GM13977 (cell line): ENCODE measurements at regions not wholly inside any gene's neighbourhood (a gene's known extent, or its start where the extent isn't known, plus 50 kb on each side); places are given as distances from the start of the nearest gene placed in this dataset.

ENCODE experiments used
- DNase-seq: peaks from one replicate; pipeline ENCODE4 v3.0.0; 2012; ENCODE audit warnings: low spot score
- in situ Hi-C: fragments of 300-500 bp; cut with MboI; formaldehyde crosslinking; loops from one replicate; pipeline ENCODE4 v1.12.0; 2022; ENCODE audit warnings: low sequenced_read_pairs, low pct_unique_long_range_greater_than_20kb, mixed read lengths, inconsistent platforms; ENCODE audit not compliant: unreplicated experiment
- TF ChIP-seq, protein P1 (sequence below): IDR thresholded peaks from 2 replicates; pipeline ENCODE4 v1.5.1; 2012; ENCODE audit warnings: mild to moderate bottlenecking, control low read depth; ENCODE audit not compliant: insufficient read depth; ENCODE audit errors: extremely low read depth, missing control alignments

DNA sequence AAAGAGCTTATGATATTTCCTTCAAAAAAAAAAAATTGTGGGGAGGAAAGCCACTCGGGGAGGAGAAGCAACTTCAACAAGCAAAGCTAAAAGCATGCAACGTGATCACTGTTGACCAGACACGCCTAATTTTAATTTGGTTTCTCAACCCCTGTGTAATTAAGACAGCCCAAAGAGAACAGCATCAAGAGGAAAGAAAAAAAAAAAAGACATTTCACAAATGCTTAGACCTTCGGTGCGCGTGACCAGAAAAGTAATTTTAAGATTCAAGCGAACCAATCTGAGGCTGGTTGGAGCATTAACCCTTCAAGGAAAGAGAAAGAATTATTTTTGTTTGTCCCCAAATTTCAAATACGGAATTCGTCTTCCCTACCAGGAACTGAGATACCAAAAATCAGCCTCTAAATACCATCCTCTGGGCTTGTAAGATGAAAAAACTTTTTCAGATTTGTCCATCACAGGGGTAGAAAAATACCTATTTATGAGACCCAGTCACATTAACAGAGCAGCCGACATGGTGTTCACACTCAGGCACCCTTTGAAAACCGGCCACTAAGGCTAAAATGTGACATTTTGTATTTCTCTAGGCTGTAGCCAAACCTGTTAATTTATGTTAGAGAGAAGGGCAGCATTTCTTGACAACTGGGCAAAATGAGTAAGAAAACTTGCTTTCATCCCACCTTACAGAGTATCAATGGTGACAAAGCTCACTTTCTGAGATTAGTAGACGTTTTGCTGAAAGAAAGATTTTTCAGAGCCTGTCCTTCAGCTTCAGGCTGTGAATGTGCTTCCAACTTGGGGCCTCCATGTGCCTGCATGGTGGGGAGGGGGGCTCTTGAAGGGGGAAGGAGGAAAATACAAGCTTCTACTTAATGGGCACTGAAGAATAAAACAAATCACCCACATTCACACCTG lies 179.9 kb upstream of the KLF14 start:
- no peak for DNase-seq
- TF ChIP-seq, protein P1, sequence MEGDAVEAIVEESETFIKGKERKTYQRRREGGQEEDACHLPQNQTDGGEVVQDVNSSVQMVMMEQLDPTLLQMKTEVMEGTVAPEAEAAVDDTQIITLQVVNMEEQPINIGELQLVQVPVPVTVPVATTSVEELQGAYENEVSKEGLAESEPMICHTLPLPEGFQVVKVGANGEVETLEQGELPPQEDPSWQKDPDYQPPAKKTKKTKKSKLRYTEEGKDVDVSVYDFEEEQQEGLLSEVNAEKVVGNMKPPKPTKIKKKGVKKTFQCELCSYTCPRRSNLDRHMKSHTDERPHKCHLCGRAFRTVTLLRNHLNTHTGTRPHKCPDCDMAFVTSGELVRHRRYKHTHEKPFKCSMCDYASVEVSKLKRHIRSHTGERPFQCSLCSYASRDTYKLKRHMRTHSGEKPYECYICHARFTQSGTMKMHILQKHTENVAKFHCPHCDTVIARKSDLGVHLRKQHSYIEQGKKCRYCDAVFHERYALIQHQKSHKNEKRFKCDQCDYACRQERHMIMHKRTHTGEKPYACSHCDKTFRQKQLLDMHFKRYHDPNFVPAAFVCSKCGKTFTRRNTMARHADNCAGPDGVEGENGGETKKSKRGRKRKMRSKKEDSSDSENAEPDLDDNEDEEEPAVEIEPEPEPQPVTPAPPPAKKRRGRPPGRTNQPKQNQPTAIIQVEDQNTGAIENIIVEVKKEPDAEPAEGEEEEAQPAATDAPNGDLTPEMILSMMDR: no peak
- in situ Hi-C loops: no loop called here

DNA sequence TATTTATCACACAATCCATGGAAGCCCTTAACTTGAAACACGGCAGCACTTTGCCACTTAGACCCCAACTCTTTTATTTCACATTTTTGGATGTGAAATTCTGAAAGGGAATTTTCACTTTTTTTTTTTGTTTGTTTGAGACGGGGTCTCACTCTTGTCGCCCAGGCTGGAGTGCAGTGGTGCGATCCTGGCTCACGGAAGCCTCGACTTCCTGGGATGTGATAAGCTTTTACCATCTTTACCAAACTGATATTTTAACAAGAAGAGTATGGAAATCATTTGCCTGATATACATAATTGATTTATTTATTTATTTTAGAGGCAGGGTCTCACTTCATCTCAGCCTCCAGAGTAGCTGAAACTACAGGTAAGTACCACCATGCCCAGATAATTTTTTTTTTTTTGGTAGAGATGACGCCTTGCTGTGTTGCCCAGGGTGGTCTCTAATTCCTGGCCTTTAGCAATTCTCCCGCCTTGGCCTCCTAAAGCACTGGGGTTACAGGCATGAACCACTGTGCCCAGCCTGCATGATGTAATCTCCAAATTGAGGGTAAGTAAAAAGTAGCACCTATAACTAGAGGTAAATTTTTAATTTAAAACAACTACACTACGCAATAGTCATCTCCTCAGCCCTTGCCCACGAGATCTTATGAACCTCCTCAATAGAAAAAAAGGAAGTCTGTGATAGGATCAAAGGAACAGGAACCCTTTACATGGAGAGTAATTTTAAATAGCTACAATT lies 180.7 kb upstream of the KLF14 start:
- no peak for DNase-seq
- TF ChIP-seq, protein P1: no peak
- in situ Hi-C loops: no loop called here

DNA sequence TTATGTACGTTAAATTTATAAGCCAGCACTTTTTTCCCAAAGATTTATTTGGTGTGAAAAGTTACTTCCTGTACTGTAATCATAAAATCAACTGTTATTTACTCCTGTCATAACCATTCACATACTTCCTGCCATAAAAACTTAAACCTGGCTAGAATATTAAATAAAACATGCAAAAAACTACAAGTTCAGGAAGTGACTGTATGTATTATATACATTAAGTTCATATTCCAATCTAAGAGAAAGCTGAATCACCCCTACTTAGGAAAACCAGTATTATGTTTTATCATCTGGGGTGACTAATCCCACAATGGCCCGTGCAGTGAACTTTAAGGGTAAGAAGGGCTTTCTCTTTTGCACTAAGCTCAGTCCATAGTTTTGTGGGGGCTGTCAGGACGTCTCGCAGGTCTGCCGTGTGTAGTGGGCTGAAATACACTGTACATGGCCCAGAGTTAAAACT lies 183.7 kb upstream of the KLF14 start:
- TF ChIP-seq, protein P1: no peak
- DNase-seq: no peak

DNA sequence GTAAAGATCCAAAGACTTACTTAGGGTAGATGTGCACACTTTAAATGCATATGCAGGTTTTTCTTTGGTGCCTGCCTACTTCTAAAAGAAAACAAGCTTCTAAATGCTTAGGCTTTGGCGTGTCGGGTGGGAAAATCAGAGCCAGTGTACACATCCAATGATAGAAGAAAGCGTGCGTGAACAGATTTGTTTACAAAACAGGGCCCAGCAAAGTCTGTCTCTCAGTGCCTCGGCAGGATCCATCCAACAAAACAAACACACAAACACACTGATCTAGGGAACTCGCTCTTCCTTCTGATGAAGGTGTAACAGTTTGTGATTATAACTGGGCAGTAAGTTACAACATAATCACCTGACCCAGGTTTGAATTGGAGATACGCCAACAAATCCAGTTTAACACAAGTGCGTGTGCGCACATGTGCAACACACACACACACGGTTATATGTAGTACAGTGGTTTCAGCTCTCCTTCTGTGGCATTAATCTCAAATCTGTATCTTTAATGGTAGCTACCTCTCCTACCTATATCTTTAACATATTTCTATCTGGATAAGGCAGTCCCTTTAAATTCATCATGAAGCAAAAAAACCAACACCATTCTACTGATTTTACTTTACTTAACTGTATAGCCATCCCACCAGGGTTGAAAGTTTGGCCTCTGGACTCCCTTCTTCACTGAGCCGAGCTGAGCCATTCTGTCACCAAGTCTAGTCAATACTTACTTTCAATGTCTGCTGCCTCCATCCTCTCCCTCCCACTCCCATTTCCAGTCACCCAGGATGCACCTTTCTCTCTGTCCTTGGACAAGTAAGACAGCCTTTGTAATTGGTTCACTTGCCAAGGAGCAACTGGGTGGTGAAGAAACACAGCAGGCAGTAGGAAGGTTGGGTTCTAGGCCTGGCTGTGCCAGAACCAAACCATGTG lies 184.4 kb upstream of the KLF14 start:
- no peak for DNase-seq
- TF ChIP-seq, protein P1: no peak
- in situ Hi-C loops: no loop called here

More for the DNA sequence above, 183.7 kb upstream of the KLF14 start:
- in situ Hi-C loops: no loop called here

DNA sequence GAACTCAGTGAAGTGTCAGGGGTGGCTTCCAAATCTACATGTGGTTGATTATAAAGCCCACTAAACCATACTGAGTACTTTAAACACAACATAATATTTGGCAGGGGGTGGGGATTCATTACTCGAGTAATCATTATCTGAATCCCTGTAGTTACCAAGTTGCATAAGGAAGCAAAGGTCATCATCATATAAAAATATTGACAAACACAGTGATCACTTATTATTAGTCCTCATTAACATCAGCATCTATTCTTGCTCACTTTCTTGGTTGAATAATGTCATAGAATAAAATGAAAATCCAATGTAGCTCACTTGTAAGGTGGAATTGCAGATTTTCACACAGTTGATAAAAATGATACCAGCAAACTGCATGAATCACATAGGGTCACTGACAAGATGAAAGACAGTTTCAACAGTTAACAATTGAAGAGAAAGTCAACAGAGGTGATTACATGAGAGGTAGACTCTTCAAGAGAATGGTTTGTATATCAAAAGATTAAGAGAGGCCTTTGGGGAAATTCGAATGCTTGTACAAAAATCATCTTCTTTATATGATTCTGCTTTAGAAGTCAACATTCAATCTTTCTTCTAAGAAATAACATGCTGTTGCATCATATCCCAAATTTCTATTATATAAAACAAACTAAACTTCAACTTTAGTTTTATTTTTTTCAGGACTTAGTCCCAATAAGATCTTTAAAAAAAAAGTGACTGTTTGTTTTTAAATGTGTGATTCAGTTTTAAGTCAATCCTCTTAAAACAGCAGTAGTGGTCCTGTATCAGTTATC lies 185.5 kb upstream of the KLF14 start:
- TF ChIP-seq, protein P1: no peak
- no peak for DNase-seq
- in situ Hi-C loops: no loop called here

DNA sequence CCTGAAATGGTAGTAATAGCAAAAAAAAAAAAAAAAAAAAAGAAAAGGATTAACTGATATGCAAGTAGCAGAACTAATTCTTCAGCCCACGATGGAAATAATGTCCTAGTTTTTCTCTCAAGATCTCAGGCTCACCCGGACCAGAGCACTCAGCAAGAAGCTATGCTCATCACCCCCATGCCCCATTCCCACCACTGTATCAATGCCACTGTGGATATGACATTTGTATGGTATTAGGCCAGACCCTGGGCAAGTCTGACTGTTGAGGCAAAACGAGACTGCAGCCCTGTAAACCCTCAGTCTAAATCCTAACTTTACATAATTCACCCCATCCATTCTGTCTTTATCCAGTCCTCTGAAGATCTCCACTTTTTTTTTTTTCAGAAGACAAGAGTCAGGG lies 186.1 kb upstream of the KLF14 start:
- in situ Hi-C loops: no loop called here
- TF ChIP-seq, protein P1: no peak
- DNase-seq: no peak
